Neuronal stem cell (in vitro differentiated cells): ENCODE measurements at regions not wholly inside any gene's neighbourhood (a gene's known extent, or its start where the extent isn't known, plus 50 kb on each side); places are given as distances from the start of the nearest gene placed in this dataset.

Source experiments
- DNase-seq: peaks from one replicate; pipeline ENCODE4 v3.0.0-alpha.2; 2013; ENCODE audit warnings: low spot score
- H2AFZ ChIP-seq: one replicate; pipeline ENCODE4 v1.6.1; 2013; ENCODE audit warnings: mild to moderate bottlenecking, low read length, inconsistent platforms
- H2AK5ac ChIP-seq: 2 replicates; pipeline ENCODE4 v1.6.1; 2013; ENCODE audit warnings: low read depth, mild to moderate bottlenecking, inconsistent platforms, low read length, moderate library complexity, mixed read lengths
- H2BK120ac ChIP-seq: 2 replicates; pipeline ENCODE4 v1.6.1; 2013; ENCODE audit warnings: low read depth, mild to moderate bottlenecking, inconsistent platforms, low read length, moderate library complexity, mixed read lengths
- H2BK12ac ChIP-seq: one replicate; pipeline ENCODE4 v1.6.1; 2013; ENCODE audit warnings: low read length, inconsistent platforms
- H2BK15ac ChIP-seq: 2 replicates; pipeline ENCODE4 v1.6.1; 2013; ENCODE audit warnings: mild to moderate bottlenecking, low read length, inconsistent platforms, mixed read lengths
- H2BK5ac ChIP-seq: one replicate; pipeline ENCODE4 v1.6.1; 2013; ENCODE audit warnings: inconsistent platforms, mild to moderate bottlenecking, low read length, moderate library complexity
- H3K14ac ChIP-seq: one replicate; pipeline ENCODE4 v1.6.1; 2013; ENCODE audit warnings: low read length, inconsistent platforms
- H3K18ac ChIP-seq: 2 replicates; pipeline ENCODE4 v1.6.1; 2013; ENCODE audit warnings: low read length, inconsistent platforms
- H3K23ac ChIP-seq: 2 replicates; pipeline ENCODE4 v1.6.1; 2013; ENCODE audit warnings: low read depth, mild to moderate bottlenecking, mixed read lengths, low read length, inconsistent platforms; ENCODE audit not compliant: poor library complexity
- H3K27ac ChIP-seq: replicated peaks from 3 replicates; pipeline ENCODE4 v1.5.1; 2013; ENCODE audit warnings: low read length, inconsistent platforms
- H3K27me3 ChIP-seq, 3 experiments: 2 replicates each; pipeline ENCODE4 v1.6.1; 2013; ENCODE audit warnings: low read length in 3 of 3, mild to moderate bottlenecking in 2 of 3, inconsistent platforms in 1 of 3, low read depth in 1 of 3, mixed read lengths in 1 of 3, moderate library complexity in 1 of 3; ENCODE audit not compliant: control insufficient read depth in 3 of 3, insufficient read depth in 3 of 3
- H3K36me3 ChIP-seq, 2 donors: replicated peaks in 1 of 2; 2 replicates each; pipeline ENCODE4 v1.6.1; 2013; ENCODE audit warnings: low read length in 2 of 2; ENCODE audit not compliant: control insufficient read depth in 2 of 2, insufficient read depth in 2 of 2
- H3K4ac ChIP-seq: 2 replicates; pipeline ENCODE4 v1.6.1; 2013; ENCODE audit warnings: inconsistent platforms, mild to moderate bottlenecking, low read length, moderate library complexity
- H3K4me1 ChIP-seq, 2 donors: 1 replicate in 1 of 2; 2 replicates in 1 of 2; pipeline ENCODE4 v1.6.1; 2013; ENCODE audit warnings: low read length in 2 of 2, low read depth in 1 of 2; ENCODE audit not compliant: control insufficient read depth in 2 of 2, insufficient read depth in 1 of 2
- H3K4me2 ChIP-seq: one replicate; pipeline ENCODE4 v1.6.1; 2013; ENCODE audit warnings: mild to moderate bottlenecking, low read length, inconsistent platforms; ENCODE audit not compliant: insufficient read depth, poor library complexity, severe bottlenecking
- H3K4me3 ChIP-seq, 2 donors: 2 replicates each; pipeline ENCODE4 v1.5.1; 2013; ENCODE audit warnings: low read length in 2 of 2, mild to moderate bottlenecking in 2 of 2, inconsistent platforms in 1 of 2, moderate library complexity in 1 of 2
- H3K79me1 ChIP-seq: one replicate; pipeline ENCODE4 v1.6.1; 2013; ENCODE audit warnings: low read depth, mild to moderate bottlenecking, inconsistent platforms, low read length, moderate library complexity
- H3K9ac ChIP-seq: one replicate; pipeline ENCODE4 v1.6.1; 2013; ENCODE audit warnings: mild to moderate bottlenecking, low read depth, low read length, inconsistent platforms; ENCODE audit not compliant: poor library complexity
- H3K9me3 ChIP-seq, 2 donors: replicated peaks in 1 of 2; 2 replicates each; pipeline versions ENCODE3 to v1.6.1; 2013; ENCODE audit warnings: low read length in 2 of 2, mild to moderate bottlenecking in 2 of 2, inconsistent platforms in 1 of 2, low read depth in 1 of 2, mixed read lengths in 1 of 2, moderate library complexity in 1 of 2; ENCODE audit not compliant: control insufficient read depth in 2 of 2, insufficient read depth in 1 of 2
- H4K8ac ChIP-seq: one replicate; pipeline ENCODE4 v1.6.1; 2013; ENCODE audit warnings: low read depth, mild to moderate bottlenecking, inconsistent platforms, low read length, moderate library complexity
- H4K91ac ChIP-seq: one replicate; pipeline ENCODE4 v1.6.1; 2013; ENCODE audit warnings: low read length, low read depth, mild to moderate bottlenecking, inconsistent platforms; ENCODE audit not compliant: poor library complexity
- WGBS, 2 donors: extraction: QIAGEN DNeasy Blood & Tissue Kit; methylation state at CpG; one replicate each; pipeline ENCODE4 v1.1.7; 2013; ENCODE audit warnings: missing lambda C conversion rate in 2 of 2, mixed read lengths in 1 of 2; ENCODE audit not compliant: insufficient read length in 2 of 2, insufficient replicate concordance in 1 of 2; ENCODE audit errors: extremely low coverage in 2 of 2; 5-methylcytosine and 5-hydroxymethylcytosine counted together

GRCh38 chr3:148534089-148534988, 163.4 kb upstream of the AGTR1 start:
- no peak overlapping the region for H3K18ac ChIP-seq
- no peaks in the 10 kb centered on the region for H3K79me1 ChIP-seq
- no peaks in the 10 kb centered on the region for H3K36me3 ChIP-seq
- H3K4me2 ChIP-seq: no peak overlapping the region
- H4K8ac ChIP-seq: no peak overlapping the region
- H3K27me3 ChIP-seq: no peaks in the 10 kb centered on the region
- no peak overlapping the region for H2AFZ ChIP-seq
- H3K9me3 ChIP-seq: no peaks in the 10 kb centered on the region
- H2AK5ac ChIP-seq: no peak overlapping the region
- H3K4me1 ChIP-seq: no peaks in the 10 kb centered on the region
- no peak overlapping the region for H3K27ac ChIP-seq
- H2BK12ac ChIP-seq: no peak overlapping the region
- no peak overlapping the region for H4K91ac ChIP-seq
- no peak overlapping the region for H2BK15ac ChIP-seq
- no peak for DNase-seq
- H3K4ac ChIP-seq: no peak overlapping the region
- WGBS, 2 donors: no CpG with 5 or more reads among the region's 5 CpGs
- H2BK120ac ChIP-seq: no peak overlapping the region
- no peak overlapping the region for H2BK5ac ChIP-seq
- H3K14ac ChIP-seq: no peak overlapping the region
- no peak overlapping the region for H3K23ac ChIP-seq
- no peak overlapping the region for H3K9ac ChIP-seq
- no peak overlapping the region for H3K4me3 ChIP-seq

DNA sequence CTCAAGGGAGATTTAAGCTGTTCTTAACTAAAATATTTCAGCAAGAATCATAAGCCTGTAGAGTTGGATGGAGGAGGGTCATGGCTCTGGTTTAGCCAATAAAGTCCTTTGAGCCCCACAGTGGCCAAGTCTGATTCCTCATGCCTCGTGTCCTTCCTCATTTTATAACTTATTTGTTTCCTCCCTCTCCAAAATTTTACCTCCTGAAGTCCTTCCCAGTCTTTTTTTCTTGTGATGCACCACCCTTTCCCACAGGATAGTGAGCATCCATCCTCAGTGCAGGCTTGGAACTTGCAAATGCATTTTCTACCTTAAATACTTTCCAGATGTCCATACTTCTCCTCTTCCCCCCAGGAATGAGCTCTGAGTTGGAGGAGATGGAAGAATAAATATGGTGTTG, 162.7 kb upstream of the AGTR1 start:
- H4K91ac ChIP-seq: no peak overlapping the region
- H3K79me1 ChIP-seq: no peaks in the 10 kb centered on the region
- no peak overlapping the region for H3K14ac ChIP-seq
- no peak overlapping the region for H3K18ac ChIP-seq
- H3K4me3 ChIP-seq: no peak overlapping the region
- H2BK15ac ChIP-seq: no peak overlapping the region
- no peak overlapping the region for H2BK5ac ChIP-seq
- no peak overlapping the region for H3K23ac ChIP-seq
- no peak overlapping the region for H3K9ac ChIP-seq
- H3K36me3 ChIP-seq: no peaks in the 10 kb centered on the region
- no peak overlapping the region for H3K4ac ChIP-seq
- no peak overlapping the region for H2BK12ac ChIP-seq
- H2AFZ ChIP-seq: no peak overlapping the region
- no peak overlapping the region for H3K27ac ChIP-seq
- no peak overlapping the region for H2AK5ac ChIP-seq
- H3K4me1 ChIP-seq: no peaks in the 10 kb centered on the region
- H3K9me3 ChIP-seq: no peaks in the 10 kb centered on the region
- no peaks in the 10 kb centered on the region for H3K27me3 ChIP-seq
- H3K4me2 ChIP-seq: no peak overlapping the region
- no peak overlapping the region for H2BK120ac ChIP-seq
- no peak overlapping the region for H4K8ac ChIP-seq
- DNase-seq: no peak
- WGBS, 2 donors: no CpG with 5 or more reads among the region's 1 CpG

DNA sequence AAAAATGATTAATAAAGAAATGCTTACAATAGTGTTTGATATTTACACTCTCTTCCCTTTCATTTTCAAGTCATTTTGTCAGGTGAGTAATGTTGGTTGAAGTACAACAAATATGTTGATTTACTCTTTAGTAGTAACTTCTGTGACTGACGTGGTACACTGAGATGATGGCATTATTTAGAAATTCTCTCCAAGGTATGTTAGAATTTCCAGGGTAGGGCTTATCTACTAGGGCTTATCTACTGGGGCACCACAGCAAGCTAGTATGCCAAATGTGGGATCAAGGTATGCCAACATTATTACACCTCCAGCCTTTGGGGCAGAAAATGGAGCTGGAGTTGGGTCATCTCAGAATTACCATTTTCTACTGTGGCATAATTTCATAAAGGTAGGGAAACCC, 157.4 kb upstream of the AGTR1 start:
- no peak for DNase-seq
- Histone ChIP-seq H2BK5ac (no peak overlapping the region), H3K23ac (no peak overlapping the region), H3K9ac (no peak overlapping the region), H2AK5ac (no peak overlapping the region), H3K4me3 (no peak overlapping the region), H3K18ac (no peak overlapping the region), H3K4me1 (no peaks in the 10 kb centered on the region), H3K9me3 (no peaks in the 10 kb centered on the region), H2AFZ (no peak overlapping the region), H3K79me1 (no peaks in the 10 kb centered on the region), H3K4me2 (no peak overlapping the region), H2BK15ac (no peak overlapping the region), H3K36me3 (no peaks in the 10 kb centered on the region), H3K14ac (no peak overlapping the region), H2BK12ac (no peak overlapping the region), H4K8ac (no peak overlapping the region), H3K27ac (no peak overlapping the region), H3K27me3 (no peaks in the 10 kb centered on the region), H2BK120ac (no peak overlapping the region), H4K91ac (no peak overlapping the region), H3K4ac (no peak overlapping the region)
- no CpG with 5 or more reads among the region's 1 CpG for WGBS, 2 donors

GRCh38 chr3:148540851-148541250, 156.9 kb upstream of the AGTR1 start:
- no peak overlapping the region for H2AFZ ChIP-seq
- H2BK15ac ChIP-seq: no peak overlapping the region
- H3K9ac ChIP-seq: no peak overlapping the region
- DNase-seq: no peak
- no peak overlapping the region for H4K91ac ChIP-seq
- no peak overlapping the region for H3K4ac ChIP-seq
- WGBS, 2 donors: no CpG with 5 or more reads among the region's 3 CpGs
- H3K79me1 ChIP-seq: no peaks in the 10 kb centered on the region
- no peak overlapping the region for H3K4me2 ChIP-seq
- no peak overlapping the region for H2AK5ac ChIP-seq
- no peak overlapping the region for H3K14ac ChIP-seq
- H3K4me1 ChIP-seq: no peaks in the 10 kb centered on the region
- no peaks in the 10 kb centered on the region for H3K9me3 ChIP-seq
- H2BK120ac ChIP-seq: no peak overlapping the region
- H3K23ac ChIP-seq: no peak overlapping the region
- H4K8ac ChIP-seq: no peak overlapping the region
- no peak overlapping the region for H3K18ac ChIP-seq
- no peaks in the 10 kb centered on the region for H3K36me3 ChIP-seq
- H3K27me3 ChIP-seq: no peaks in the 10 kb centered on the region
- no peak overlapping the region for H3K27ac ChIP-seq
- no peak overlapping the region for H3K4me3 ChIP-seq
- H2BK12ac ChIP-seq: no peak overlapping the region
- H2BK5ac ChIP-seq: no peak overlapping the region
